MM.1S (cell line): ENCODE measurements at regions not wholly inside any gene's neighbourhood (a gene's known extent, or its start where the extent isn't known, plus 50 kb on each side); places are given as distances from the start of the nearest gene placed in this dataset.
"Not testable (repeated sequence)": the region's sequence is repeated elsewhere in the genome, so short reads cannot be mapped to it uniquely, and the experiment has no call there.

Source experiments
- DNase-seq: peaks from one replicate; pipeline ENCODE4 v3.0.0-alpha.2; 2015
- H2AFZ ChIP-seq: fragments of 300-600 bp; sonication (generic); 2 replicates; pipeline ENCODE4 v1.6.0; 2016; ENCODE audit warnings: antibody characterized with exemption, low read length
- H3F3A ChIP-seq: fragments of 300-600 bp; sonication (generic); 2 replicates; pipeline ENCODE4 v1.6.1; 2016; ENCODE audit warnings: mild to moderate bottlenecking, antibody characterized with exemption, low read length, moderate library complexity, mixed read lengths; ENCODE audit not compliant: insufficient read depth
- H3K27ac ChIP-seq: fragments of 300-600 bp; sonication (generic); 2 replicates; pipeline ENCODE4 v1.5.1; 2016; ENCODE audit warnings: mild to moderate bottlenecking, low read length
- H3K27me3 ChIP-seq: fragments of 300-600 bp; sonication (generic); replicated peaks from 2 replicates; pipeline ENCODE4 v1.6.0; 2016; ENCODE audit warnings: low read length; ENCODE audit not compliant: insufficient read depth
- H3K36me3 ChIP-seq: fragments of 300-600 bp; sonication (generic); replicated peaks from 2 replicates; pipeline ENCODE4 v1.6.1; 2016; ENCODE audit warnings: mild to moderate bottlenecking, low read length, mixed read lengths; ENCODE audit not compliant: insufficient read depth
- H3K4me1 ChIP-seq: fragments of 300-600 bp; sonication (generic); 2 replicates; pipeline ENCODE4 v1.6.1; 2016; ENCODE audit warnings: low read length, mixed read lengths
- H3K4me2 ChIP-seq: fragments of 300-600 bp; sonication (generic); 2 replicates; pipeline ENCODE4 v1.6.0; 2016; ENCODE audit warnings: low read depth, low read length
- H3K4me3 ChIP-seq: fragments of 300-600 bp; sonication (generic); 2 replicates; pipeline ENCODE4 v1.5.1; 2016; ENCODE audit warnings: low read length, mixed read lengths
- H3K79me2 ChIP-seq: fragments of 300-600 bp; sonication (generic); 2 replicates; pipeline ENCODE4 v1.6.1; 2016; ENCODE audit warnings: mixed run types, low read length, mixed read lengths
- H3K9ac ChIP-seq: fragments of 300-600 bp; sonication (generic); 2 replicates; pipeline ENCODE4 v1.6.1; 2016; ENCODE audit warnings: low read length, mixed read lengths
- H3K9me2 ChIP-seq: fragments of 300-600 bp; sonication (generic); replicated peaks from 2 replicates; pipeline ENCODE4 v1.6.1; 2016; ENCODE audit warnings: mild to moderate bottlenecking, low read length, mixed read lengths; ENCODE audit not compliant: insufficient read depth
- H3K9me3 ChIP-seq: fragments of 300-600 bp; sonication (generic); replicated peaks from 2 replicates; pipeline ENCODE4 v1.6.1; 2016; ENCODE audit warnings: mild to moderate bottlenecking, low read length, mixed read lengths; ENCODE audit not compliant: insufficient read depth
- H4K20me1 ChIP-seq: fragments of 300-600 bp; sonication (generic); 2 replicates; pipeline ENCODE4 v1.6.1; 2016; ENCODE audit warnings: mild to moderate bottlenecking, low read length, moderate library complexity, mixed read lengths; ENCODE audit not compliant: insufficient read depth
- CTCF ChIP-seq: fragments of 300-600 bp; sonication (generic); IDR thresholded peaks from 2 replicates; pipeline ENCODE4 v1.5.1; 2016; ENCODE audit warnings: antibody characterized with exemption, low read length, mixed read lengths
- EZH2 ChIP-seq: fragments of 300-600 bp; sonication (generic); optimal IDR thresholded peaks from 2 replicates; pipeline ENCODE3; 2017; ENCODE audit warnings: low read depth, mild to moderate bottlenecking, antibody characterized with exemption, low read length, mixed read lengths
- EZH2phosphoT487 ChIP-seq: fragments of 300-600 bp; sonication (generic); IDR thresholded peaks from 2 replicates; pipeline ENCODE4 v1.6.1; 2018; ENCODE audit warnings: antibody characterized with exemption, low read length

- DNase-seq: no peak
- H3K79me2 ChIP-seq: no peaks in the 10 kb centered on the region
- H3K4me3 ChIP-seq: no peak overlapping the region
- H3K9me3 ChIP-seq: no peaks in the 10 kb centered on the region
- no peaks in the 10 kb centered on the region for H4K20me1 ChIP-seq
- no peaks in the 10 kb centered on the region for H3K4me1 ChIP-seq
- no peak overlapping the region for H3K4me2 ChIP-seq
- H3K27me3 ChIP-seq: no peaks in the 10 kb centered on the region
- no peaks in the 10 kb centered on the region for H3K9me2 ChIP-seq
- no peak overlapping the region for H2AFZ ChIP-seq
- H3F3A ChIP-seq: no peaks in the 10 kb centered on the region
- H3K27ac ChIP-seq: no peak overlapping the region
- H3K36me3 ChIP-seq: no peaks in the 10 kb centered on the region
- no peak overlapping the region for H3K9ac ChIP-seq
- no peak for TF ChIP-seq EZH2phosphoT487
- no peak for TF ChIP-seq CTCF
- TF ChIP-seq EZH2: no peak
These were observed 254.7 kb upstream of the PTBP2 start for GRCh38 chr1:96466842-96467241.

- not testable (repeated sequence) for H3K4me1 ChIP-seq, H3K4me3 ChIP-seq, H2AFZ ChIP-seq, H4K20me1 ChIP-seq, H3K27ac ChIP-seq, DNase-seq, H3K27me3 ChIP-seq, H3K4me2 ChIP-seq, H3K36me3 ChIP-seq, H3K9ac ChIP-seq, H3K9me3 ChIP-seq, H3F3A ChIP-seq, H3K79me2 ChIP-seq, H3K9me2 ChIP-seq
These were observed 251.9 kb upstream of the PTBP2 start for GRCh38 chr1:96469726-96470125.

GRCh38 chr1:96472471-96472870 lies 249.1 kb upstream of the PTBP2 start:
- no peaks in the 10 kb centered on the region for H3K9me3 ChIP-seq
- H3F3A ChIP-seq: no peaks in the 10 kb centered on the region
- no peaks in the 10 kb centered on the region for H3K36me3 ChIP-seq
- H3K79me2 ChIP-seq: no peaks in the 10 kb centered on the region
- H3K27ac ChIP-seq: no peak overlapping the region
- H3K27me3 ChIP-seq: no peaks in the 10 kb centered on the region
- no peak overlapping the region for H3K4me3 ChIP-seq
- no peak overlapping the region for H3K4me2 ChIP-seq
- no peaks in the 10 kb centered on the region for H3K4me1 ChIP-seq
- H3K9me2 ChIP-seq: no peaks in the 10 kb centered on the region
- no peak overlapping the region for H3K9ac ChIP-seq
- TF ChIP-seq EZH2phosphoT487 (no peak), EZH2 (no peak), CTCF (no peak)
- H4K20me1 ChIP-seq: no peaks in the 10 kb centered on the region
- DNase-seq: no peak
- no peak overlapping the region for H2AFZ ChIP-seq

- Histone ChIP-seq H3K4me3 (no peak overlapping the region), H3K36me3 (no peaks in the 10 kb centered on the region), H2AFZ (no peak overlapping the region), H3K4me2 (no peak overlapping the region), H3K9me3 (no peaks in the 10 kb centered on the region), H3K79me2 (no peaks in the 10 kb centered on the region), H3F3A (no peaks in the 10 kb centered on the region), H4K20me1 (no peaks in the 10 kb centered on the region), H3K4me1 (no peaks in the 10 kb centered on the region), H3K9me2 (no peaks in the 10 kb centered on the region), H3K27me3 (no peaks in the 10 kb centered on the region), H3K9ac (no peak overlapping the region), H3K27ac (no peak overlapping the region)
- no peak for DNase-seq
- TF ChIP-seq EZH2phosphoT487 (no peak), EZH2 (no peak), CTCF (no peak)
These were observed 247.7 kb upstream of the PTBP2 start for GRCh38 chr1:96473791-96474434.
